Hypothalamus (tissue), 51 donors: ENCODE measurements at regions not wholly inside any gene's neighbourhood (a gene's known extent, or its start where the extent isn't known, plus 50 kb on each side); places are given as distances from the start of the nearest gene placed in this dataset.
"Not testable (repeated sequence)": the region's sequence is repeated elsewhere in the genome, so short reads cannot be mapped to it uniquely, and the experiment has no call there.

Source experiments
- DNase-seq, 51 donors: peaks; one replicate each; lab custom pipeline; 2025; lab: John Stamatoyannopoulos, UW

- no peak for DNase-seq
Measured at GRCh38 chr17:34475296-34475695, 104.1 kb upstream of the TMEM132E start.

DNA sequence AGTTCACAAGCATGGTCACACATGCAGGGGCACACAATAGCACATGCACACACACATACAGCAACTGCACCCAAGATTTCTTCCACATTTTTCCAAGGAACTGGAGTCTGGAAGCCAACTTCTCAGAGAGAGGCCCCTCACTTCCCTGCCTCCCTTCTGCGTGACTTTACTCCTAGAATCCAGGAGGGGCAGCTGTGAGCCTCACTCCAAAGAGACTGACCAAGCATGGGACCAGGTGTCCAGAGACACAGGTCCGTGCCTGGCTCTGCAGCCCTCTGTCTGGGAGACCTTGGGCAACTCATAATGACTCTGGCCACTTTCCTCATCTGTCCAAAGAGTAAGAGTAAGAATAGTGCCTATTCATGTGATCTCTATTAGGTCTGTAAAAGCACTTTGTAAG, 104.7 kb upstream of the TMEM132E start:
- no peak for DNase-seq

GRCh38 chr17:34472363-34472762, 107.0 kb upstream of the TMEM132E start:
- no peak for DNase-seq

- not testable (repeated sequence) for DNase-seq
Measured at GRCh38 chr17:34471278-34471677, 108.1 kb upstream of the TMEM132E start.

DNA sequence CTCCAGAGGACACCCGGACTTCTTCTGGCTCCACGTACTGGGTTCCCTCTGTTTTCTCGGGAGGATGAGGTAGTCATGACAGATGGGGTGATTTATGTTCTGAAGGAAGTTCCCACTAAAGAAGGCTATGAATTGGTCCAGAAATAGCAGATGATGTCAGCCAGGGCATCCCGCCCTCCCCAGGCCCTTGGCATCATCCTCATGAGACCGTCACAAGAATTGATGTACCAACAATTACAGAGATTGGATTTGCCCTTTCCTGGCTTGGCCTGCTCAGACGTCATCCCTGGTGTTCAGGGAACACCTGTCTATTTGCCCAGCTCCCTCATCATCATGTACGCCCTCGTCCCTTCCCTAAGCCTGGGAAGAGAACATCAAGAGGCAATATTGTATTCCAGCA, 102.8 kb upstream of the CCL1 start:
- no peak for DNase-seq

- no peak for DNase-seq
Measured at GRCh38 chr17:34464812-34465211, 101.8 kb upstream of the CCL1 start.

GRCh38 chr17:34458266-34458665, 95.2 kb upstream of the CCL1 start:
- DNase-seq, result no peak

GRCh38 chr17:34456121-34456520, 93.1 kb upstream of the CCL1 start:
- DNase-seq, result no peak

- no peak for DNase-seq
Measured at GRCh38 chr17:34452769-34453168, 89.7 kb upstream of the CCL1 start.

DNA sequence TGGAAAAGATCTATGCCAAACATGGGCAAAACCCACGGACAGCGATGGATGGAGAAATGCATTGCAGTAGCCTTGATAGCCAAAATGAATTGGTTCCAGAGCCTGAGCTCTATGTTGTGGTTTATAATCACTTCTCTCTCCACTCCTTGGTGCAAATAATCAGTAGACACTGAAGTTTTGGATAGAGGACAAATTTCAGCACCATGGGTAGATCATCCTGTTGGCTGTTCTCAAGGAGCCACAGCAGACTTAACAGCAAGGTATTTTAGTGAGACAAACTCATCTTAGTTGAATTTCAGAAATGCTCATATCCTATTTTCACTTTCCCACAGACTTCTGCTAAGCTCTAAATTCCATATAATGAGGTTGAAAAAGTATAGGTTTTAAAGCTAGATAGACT, 88.3 kb upstream of the CCL1 start:
- DNase-seq, result no peak

GRCh38 chr17:34447406-34447805, 84.4 kb upstream of the CCL1 start:
- DNase-seq, result no peak

- no peak for DNase-seq
Measured at GRCh38 chr17:34445101-34445500, 82.1 kb upstream of the CCL1 start.

DNA sequence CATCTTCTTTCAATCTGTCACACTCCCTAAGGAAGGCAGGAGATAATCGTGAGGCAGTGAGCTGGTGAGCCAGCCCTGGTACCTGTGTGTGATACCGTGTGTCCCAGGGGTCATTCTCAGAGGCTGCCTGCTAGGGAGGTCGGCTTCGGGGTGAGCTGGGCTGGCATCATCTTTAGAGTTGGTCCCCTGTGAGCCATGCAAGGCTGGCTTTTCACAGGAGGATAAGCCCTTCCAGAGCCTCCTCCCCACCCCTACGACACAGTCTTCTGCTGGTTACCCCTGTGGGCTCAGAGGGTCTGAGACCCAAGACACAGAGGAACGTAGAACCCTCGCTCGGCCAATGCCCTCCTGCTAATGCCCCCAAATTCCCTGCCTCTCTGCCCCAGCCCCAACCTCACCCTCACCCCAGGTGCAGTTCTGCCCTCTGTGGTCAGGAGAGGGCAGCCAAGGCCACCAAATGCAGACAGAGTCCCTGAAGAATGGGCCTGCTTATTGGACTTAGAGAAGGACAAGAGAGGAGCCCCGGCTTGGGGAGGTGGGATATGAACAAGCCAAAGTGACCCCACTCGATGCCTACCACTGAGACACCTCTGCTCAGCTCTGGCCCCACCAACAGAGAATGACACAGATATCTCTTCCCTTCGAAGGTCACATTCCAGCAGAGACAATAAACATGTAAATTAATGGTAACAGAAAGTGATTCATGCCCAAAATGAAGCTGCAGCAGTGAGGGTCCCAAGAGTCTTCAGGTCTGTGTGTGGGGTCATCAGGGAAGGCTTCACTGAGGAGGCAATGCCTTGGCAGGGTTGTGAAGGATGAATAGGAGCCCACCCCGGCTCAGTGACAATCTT, 80.8 kb upstream of the CCL1 start:
- DNase-seq, result peak in 11 of 51 donors; percentile 0 to 31 (median 10)

- no peak for DNase-seq
Measured at GRCh38 chr17:34442387-34443111, 79.5 kb upstream of the CCL1 start.

- DNase-seq, result no peak
Measured at GRCh38 chr17:34437188-34437587, 74.2 kb upstream of the CCL1 start.

- DNase-seq, result no peak
Measured at GRCh38 chr17:34436607-34437006, 73.6 kb upstream of the CCL1 start.

DNA sequence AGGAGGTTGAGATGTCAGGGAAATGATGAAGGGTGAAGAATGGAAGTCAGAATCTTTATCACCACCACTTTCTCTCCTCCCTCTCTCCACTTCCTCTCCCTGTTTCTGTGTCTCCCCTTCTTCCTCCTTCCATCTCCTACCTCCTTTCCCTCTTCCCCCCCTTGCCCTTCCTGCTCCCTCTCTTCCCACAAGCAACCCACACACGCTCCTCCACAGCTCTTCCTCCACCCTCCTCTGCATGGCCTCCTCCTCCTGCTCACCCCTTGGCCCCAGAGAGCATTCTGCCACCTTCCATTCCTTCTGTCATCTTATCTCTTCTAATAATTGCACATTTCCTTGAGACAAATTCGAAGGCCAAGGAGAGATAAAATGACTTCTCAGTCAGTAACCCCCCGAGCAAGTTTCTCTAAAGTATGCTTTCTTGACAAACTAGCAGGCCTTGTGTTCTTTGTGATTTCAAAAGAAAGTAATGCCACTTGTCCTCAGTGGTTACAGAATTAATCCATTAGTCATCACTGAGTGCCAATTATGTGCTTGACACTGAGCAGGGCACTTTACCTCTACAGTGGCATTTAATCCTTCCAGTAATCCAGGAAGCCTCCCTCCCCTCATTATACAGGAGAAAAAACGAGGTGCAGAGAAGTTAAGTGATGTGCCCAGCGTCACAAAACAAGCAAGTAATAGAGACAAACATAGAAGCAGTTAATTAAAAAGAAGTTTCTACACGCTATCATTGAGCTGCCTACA, 72.3 kb upstream of the CCL1 start:
- no peak for DNase-seq

DNA sequence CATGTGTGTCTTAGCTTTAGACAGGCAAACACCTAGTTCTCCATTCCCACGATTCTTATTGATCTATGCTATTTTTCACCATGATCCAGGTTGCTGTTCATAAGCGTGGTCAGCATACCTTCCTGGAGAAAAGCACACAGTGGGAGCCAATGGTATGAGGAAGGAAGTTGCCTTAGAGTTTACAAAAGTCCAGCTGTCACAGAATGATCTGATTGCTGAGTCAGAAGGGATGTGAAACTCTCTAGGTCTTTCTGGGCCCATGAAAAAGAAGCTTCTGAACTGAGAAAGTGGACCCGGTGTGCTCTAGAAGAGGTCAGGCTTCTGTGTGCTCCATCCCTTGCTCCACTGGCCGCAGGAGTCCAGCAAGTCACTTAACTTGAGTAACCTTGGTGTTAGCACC, 71.0 kb upstream of the CCL1 start:
- DNase-seq, result peak in 4 of 51 donors; percentile 5 to 17 (median 8)

DNA sequence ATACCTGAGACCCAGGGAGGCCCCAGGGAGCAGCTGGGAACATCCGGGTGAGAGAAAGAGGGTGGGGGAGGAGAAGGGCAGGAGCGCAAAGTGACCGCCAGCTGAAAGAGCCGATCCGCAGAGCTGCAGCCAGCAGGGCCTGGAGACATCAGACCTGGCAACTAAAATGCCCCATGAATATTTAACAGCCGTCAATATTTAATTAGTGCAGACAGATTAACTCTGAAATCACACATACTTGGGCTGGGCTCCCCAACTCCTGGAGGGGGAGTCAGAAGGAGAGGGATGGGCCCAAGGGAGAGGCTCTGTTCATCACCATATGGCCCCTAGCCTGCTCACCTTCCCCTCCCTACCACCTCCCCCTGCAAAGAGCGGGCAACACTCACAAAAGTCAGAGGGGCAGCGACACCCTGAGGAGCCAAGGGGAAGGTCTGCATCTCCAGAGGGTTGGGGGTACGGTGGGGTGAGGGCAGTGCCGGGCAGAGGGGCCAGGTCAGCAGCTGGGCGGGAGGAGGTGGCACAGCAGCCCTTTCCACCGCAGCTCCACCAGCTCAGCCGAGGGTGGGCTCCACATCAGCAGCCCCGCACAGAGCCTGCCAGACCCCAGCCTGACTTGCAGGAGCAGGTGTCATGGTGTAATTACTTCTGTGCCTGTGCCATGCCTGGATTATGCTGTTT, 61.9 kb upstream of the CCL1 start:
- DNase-seq, result no peak

DNA sequence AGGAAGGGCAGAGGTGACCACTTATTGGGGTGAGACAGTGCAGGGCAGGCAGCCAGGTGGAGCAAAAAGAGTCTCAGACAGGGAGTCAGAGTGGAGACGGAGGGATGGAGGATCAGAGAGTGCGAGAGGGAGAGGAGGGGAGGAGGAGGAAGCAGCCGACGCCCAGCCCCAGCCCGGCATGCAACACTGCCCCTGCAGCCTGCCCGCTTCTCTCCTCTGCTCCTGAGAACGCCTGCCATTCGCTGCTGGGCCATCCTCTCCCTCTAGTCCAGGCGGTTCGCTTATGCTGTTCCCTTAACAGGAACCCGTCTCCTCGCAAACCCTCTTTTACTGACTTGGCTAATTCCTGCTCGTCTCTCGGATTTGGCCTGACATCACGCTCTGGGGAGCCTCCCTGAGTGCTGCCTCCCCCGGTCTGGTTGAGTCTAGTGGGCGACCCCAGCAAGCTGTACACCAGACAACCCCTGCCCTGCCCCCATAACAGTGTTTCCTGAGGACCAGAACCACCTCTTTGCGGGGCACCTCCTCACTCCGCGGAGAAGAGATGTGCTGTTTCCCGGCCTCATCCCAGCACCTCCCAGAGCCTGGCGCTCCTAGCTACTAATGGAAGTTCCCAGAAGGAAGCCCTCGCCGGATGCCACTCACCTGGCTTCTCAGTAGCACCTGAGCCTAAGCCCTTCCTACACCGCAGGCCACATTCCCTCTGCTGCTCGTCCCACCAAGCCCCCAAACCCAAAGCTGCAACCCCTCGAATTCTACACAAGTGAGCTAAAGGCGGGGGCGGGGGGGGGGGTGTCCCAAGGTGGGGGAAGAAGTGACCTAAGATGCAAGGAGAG, 61.2 kb upstream of the CCL1 start:
- no peak for DNase-seq
